ENCODE measurements at regions not wholly inside any gene's neighbourhood (a gene's known extent, or its start where the extent isn't known, plus 50 kb on each side); places are given as distances from the start of the nearest gene placed in this dataset.
"Not testable (repeated sequence)": the region's sequence is repeated elsewhere in the genome, so short reads cannot be mapped to it uniquely, and the experiment has no call there.

GRCh38 chr5:72692231-72692637, 124.2 kb upstream of the TNPO1 start:
- no peaks in the 10 kb centered on the region for H3K9me3 ChIP-seq (ENCODE audit: control insufficient read depth, low read length)
- no peaks in the 10 kb centered on the region for H3K36me3 ChIP-seq (ENCODE audit: control insufficient read depth, insufficient read depth, low read length)
- no peak overlapping the region for H3K4me3 ChIP-seq (ENCODE audit: low read length)

GRCh38 chr5:72691751-72692150, 124.7 kb upstream of the TNPO1 start:
- Histone ChIP-seq H3K9ac (ENCODE audit: low read length) (no peak overlapping the region), H3K9me3 (ENCODE audit: control insufficient read depth, low read length) (no peaks in the 10 kb centered on the region), H3K27me3 (ENCODE audit: control insufficient read depth, insufficient read depth, low read length) (no peaks in the 10 kb centered on the region), H3K4me1 (ENCODE audit: control insufficient read depth, insufficient read depth, low read length) (peaks cover 4% of the 10 kb centered on the region), H3K36me3 (ENCODE audit: control insufficient read depth, insufficient read depth, low read length) (no peaks in the 10 kb centered on the region), H3K4me3 (ENCODE audit: low read length) (no peak overlapping the region)

More at GRCh38 chr5:72692231-72692637, 124.2 kb upstream of the TNPO1 start:
- Histone ChIP-seq H3K9ac (ENCODE audit: low read length) (no peak overlapping the region), H3K27me3 (ENCODE audit: control insufficient read depth, insufficient read depth, low read length) (no peaks in the 10 kb centered on the region), H3K4me1 (ENCODE audit: control insufficient read depth, insufficient read depth, low read length) (peaks cover 4% of the 10 kb centered on the region)

- Histone ChIP-seq H3K36me3 (ENCODE audit: control insufficient read depth, insufficient read depth, low read length) (no peaks in the 10 kb centered on the region), H3K9ac (ENCODE audit: low read length) (no peak overlapping the region), H3K4me3 (ENCODE audit: low read length) (no peak overlapping the region), H3K9me3 (ENCODE audit: control insufficient read depth, low read length) (no peaks in the 10 kb centered on the region), H3K4me1 (ENCODE audit: control insufficient read depth, insufficient read depth, low read length) (peaks cover 4% of the 10 kb centered on the region), H3K27me3 (ENCODE audit: control insufficient read depth, insufficient read depth, low read length) (no peaks in the 10 kb centered on the region)
Measured at GRCh38 chr5:72688916-72689315, 127.5 kb upstream of the TNPO1 start.

DNA sequence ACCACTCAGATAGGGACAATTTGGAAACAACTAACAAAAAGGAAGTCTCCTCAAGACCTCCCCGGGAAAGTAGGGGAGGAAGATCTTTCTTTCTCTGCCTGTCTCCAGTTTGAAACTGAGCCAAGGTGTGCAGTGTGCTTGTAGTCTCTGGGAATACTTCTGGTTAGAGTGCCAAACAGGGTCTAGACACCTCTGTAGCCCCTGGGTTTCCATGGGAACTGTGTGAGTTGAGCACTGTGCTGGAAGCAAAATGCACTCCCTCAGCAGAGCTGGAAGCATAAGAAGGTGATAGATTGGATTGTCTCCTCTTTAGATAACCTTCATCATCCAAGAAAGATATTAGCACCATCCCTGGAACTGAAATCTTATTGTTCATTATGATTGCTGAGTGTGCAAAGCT, 129.2 kb upstream of the TNPO1 start:
- Histone ChIP-seq H3K9me3 (ENCODE audit: control insufficient read depth, low read length) (no peaks in the 10 kb centered on the region), H3K27me3 (ENCODE audit: control insufficient read depth, insufficient read depth, low read length) (no peaks in the 10 kb centered on the region), H3K4me1 (ENCODE audit: control insufficient read depth, insufficient read depth, low read length) (no peaks in the 10 kb centered on the region), H3K9ac (ENCODE audit: low read length) (no peak overlapping the region), H3K4me3 (ENCODE audit: low read length) (no peak overlapping the region), H3K36me3 (ENCODE audit: control insufficient read depth, insufficient read depth, low read length) (no peaks in the 10 kb centered on the region)

GRCh38 chr5:72682561-72682960, 133.9 kb upstream of the TNPO1 start:
- no peaks in the 10 kb centered on the region for H3K4me1 ChIP-seq (ENCODE audit: control insufficient read depth, insufficient read depth, low read length)
- H3K9me3 ChIP-seq (ENCODE audit: control insufficient read depth, low read length), result no peaks in the 10 kb centered on the region
- H3K27me3 ChIP-seq (ENCODE audit: control insufficient read depth, insufficient read depth, low read length), result no peaks in the 10 kb centered on the region
- H3K9ac ChIP-seq (ENCODE audit: low read length), result no peak overlapping the region
- H3K36me3 ChIP-seq (ENCODE audit: control insufficient read depth, insufficient read depth, low read length), result no peaks in the 10 kb centered on the region
- H3K4me3 ChIP-seq (ENCODE audit: low read length), result no peak overlapping the region

GRCh38 chr5:72681781-72682180, 134.7 kb upstream of the TNPO1 start:
- Histone ChIP-seq H3K36me3 (ENCODE audit: control insufficient read depth, insufficient read depth, low read length) (no peaks in the 10 kb centered on the region), H3K4me1 (ENCODE audit: control insufficient read depth, insufficient read depth, low read length) (no peaks in the 10 kb centered on the region), H3K27me3 (ENCODE audit: control insufficient read depth, insufficient read depth, low read length) (no peaks in the 10 kb centered on the region), H3K4me3 (ENCODE audit: low read length) (no peak overlapping the region), H3K9ac (ENCODE audit: low read length) (no peak overlapping the region), H3K9me3 (ENCODE audit: control insufficient read depth, low read length) (no peaks in the 10 kb centered on the region)

- Histone ChIP-seq H3K36me3 (ENCODE audit: control insufficient read depth, insufficient read depth, low read length) (no peaks in the 10 kb centered on the region), H3K4me1 (ENCODE audit: control insufficient read depth, insufficient read depth, low read length) (no peaks in the 10 kb centered on the region), H3K27me3 (ENCODE audit: control insufficient read depth, insufficient read depth, low read length) (no peaks in the 10 kb centered on the region), H3K4me3 (ENCODE audit: low read length) (no peak overlapping the region), H3K9ac (ENCODE audit: low read length) (no peak overlapping the region), H3K9me3 (ENCODE audit: control insufficient read depth, low read length) (no peaks in the 10 kb centered on the region)
Measured at GRCh38 chr5:72677447-72677846, 139.0 kb upstream of the TNPO1 start.

- H3K9me3 ChIP-seq (ENCODE audit: control insufficient read depth, low read length); H3K27me3 ChIP-seq (ENCODE audit: control insufficient read depth, insufficient read depth, low read length); H3K4me1 ChIP-seq (ENCODE audit: control insufficient read depth, insufficient read depth, low read length); H3K9ac ChIP-seq (ENCODE audit: low read length); H3K36me3 ChIP-seq (ENCODE audit: control insufficient read depth, insufficient read depth, low read length); H3K4me3 ChIP-seq (ENCODE audit: low read length): not testable (repeated sequence)
Measured at GRCh38 chr5:72676831-72677230, 139.6 kb upstream of the TNPO1 start.

GRCh38 chr5:72673623-72674022, 142.8 kb upstream of the TNPO1 start:
- H3K9ac ChIP-seq (ENCODE audit: low read length), result no peak overlapping the region

DNA sequence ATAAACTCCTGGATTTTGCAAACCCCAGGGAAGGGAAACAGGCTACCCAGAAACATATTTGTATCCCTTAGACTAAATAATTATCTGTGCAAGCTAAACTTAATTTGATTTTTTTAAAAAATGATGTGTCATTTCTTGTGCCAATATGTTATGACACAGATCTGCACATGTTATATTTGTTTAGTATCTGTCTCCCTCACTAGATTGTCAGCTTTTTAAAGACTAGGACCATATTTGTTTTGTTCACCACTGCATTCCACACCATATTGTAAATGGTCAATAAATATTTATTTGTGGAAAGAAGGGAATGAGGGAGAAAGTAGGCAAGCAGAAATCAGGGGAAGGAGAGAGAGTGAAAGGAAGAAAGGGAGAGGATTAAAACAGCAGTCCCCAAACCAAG, 143.3 kb upstream of the TNPO1 start:
- Histone ChIP-seq H3K9ac (ENCODE audit: low read length) (no peak overlapping the region), H3K36me3 (ENCODE audit: control insufficient read depth, insufficient read depth, low read length) (no peaks in the 10 kb centered on the region), H3K27me3 (ENCODE audit: control insufficient read depth, insufficient read depth, low read length) (no peaks in the 10 kb centered on the region), H3K9me3 (ENCODE audit: control insufficient read depth, low read length) (no peaks in the 10 kb centered on the region), H3K4me3 (ENCODE audit: low read length) (no peak overlapping the region), H3K4me1 (ENCODE audit: control insufficient read depth, insufficient read depth, low read length) (no peaks in the 10 kb centered on the region)

More at GRCh38 chr5:72673623-72674022, 142.8 kb upstream of the TNPO1 start:
- no peaks in the 10 kb centered on the region for H3K4me1 ChIP-seq (ENCODE audit: control insufficient read depth, insufficient read depth, low read length)
- no peak overlapping the region for H3K4me3 ChIP-seq (ENCODE audit: low read length)
- H3K9me3 ChIP-seq (ENCODE audit: control insufficient read depth, low read length), result no peaks in the 10 kb centered on the region
- H3K27me3 ChIP-seq (ENCODE audit: control insufficient read depth, insufficient read depth, low read length), result no peaks in the 10 kb centered on the region
- no peaks in the 10 kb centered on the region for H3K36me3 ChIP-seq (ENCODE audit: control insufficient read depth, insufficient read depth, low read length)

- Histone ChIP-seq H3K9me3 (ENCODE audit: control insufficient read depth, low read length) (no peaks in the 10 kb centered on the region), H3K4me3 (ENCODE audit: low read length) (no peak overlapping the region), H3K9ac (ENCODE audit: low read length) (no peak overlapping the region), H3K36me3 (ENCODE audit: control insufficient read depth, insufficient read depth, low read length) (no peaks in the 10 kb centered on the region), H3K27me3 (ENCODE audit: control insufficient read depth, insufficient read depth, low read length) (no peaks in the 10 kb centered on the region), H3K4me1 (ENCODE audit: control insufficient read depth, insufficient read depth, low read length) (no peaks in the 10 kb centered on the region)
Measured at GRCh38 chr5:72667708-72668107, 148.8 kb upstream of the TNPO1 start.

DNA sequence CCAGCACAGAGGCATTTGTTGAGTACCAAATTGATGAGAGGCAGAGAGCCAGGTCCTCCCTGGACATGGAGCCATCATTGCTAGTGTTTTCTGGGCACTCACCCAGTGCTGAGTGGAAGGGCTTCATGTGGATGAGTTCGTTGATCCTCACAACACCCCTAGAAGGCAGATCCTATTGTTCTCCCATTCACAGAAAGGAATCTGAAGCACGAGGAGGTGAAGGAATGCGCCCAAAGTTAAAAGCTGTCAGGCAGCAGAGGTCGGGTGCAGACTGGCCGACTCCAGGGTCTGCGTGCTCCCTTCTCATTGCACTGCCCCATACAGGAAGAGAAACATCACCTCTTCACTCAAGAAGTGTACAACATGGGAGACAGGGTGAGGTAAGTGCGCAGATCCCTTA, 153.5 kb upstream of the TNPO1 start:
- H3K4me3 ChIP-seq (ENCODE audit: low read length), result no peak overlapping the region
- no peak overlapping the region for H3K9ac ChIP-seq (ENCODE audit: low read length)
- H3K27me3 ChIP-seq (ENCODE audit: control insufficient read depth, insufficient read depth, low read length), result no peaks in the 10 kb centered on the region
- no peaks in the 10 kb centered on the region for H3K9me3 ChIP-seq (ENCODE audit: control insufficient read depth, low read length)
- H3K36me3 ChIP-seq (ENCODE audit: control insufficient read depth, insufficient read depth, low read length), result no peaks in the 10 kb centered on the region
- H3K4me1 ChIP-seq (ENCODE audit: control insufficient read depth, insufficient read depth, low read length), result peaks cover 11% of the 10 kb centered on the region

DNA sequence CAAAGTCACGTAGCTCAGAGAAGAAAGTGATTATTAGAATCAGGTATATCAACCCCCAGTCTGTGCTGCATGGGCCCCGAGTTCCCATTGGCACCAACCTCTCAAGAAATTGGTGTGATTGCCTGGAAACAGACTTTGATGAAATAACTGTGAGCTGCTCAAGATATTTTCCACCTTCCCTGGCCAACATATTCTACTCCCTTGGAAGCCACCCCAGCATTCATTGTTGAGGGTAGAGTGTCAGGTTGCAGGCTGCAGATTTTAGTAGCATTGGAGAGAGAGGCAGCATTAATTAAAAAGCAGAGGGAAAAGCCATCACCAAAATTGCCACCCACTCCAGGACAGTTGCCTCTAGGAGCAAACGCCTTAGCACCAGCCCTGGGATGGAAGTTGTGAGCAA, 154.2 kb upstream of the TNPO1 start:
- no peak overlapping the region for H3K4me3 ChIP-seq (ENCODE audit: low read length)
- H3K27me3 ChIP-seq (ENCODE audit: control insufficient read depth, insufficient read depth, low read length), result no peaks in the 10 kb centered on the region
- H3K9me3 ChIP-seq (ENCODE audit: control insufficient read depth, low read length), result no peaks in the 10 kb centered on the region
- H3K9ac ChIP-seq (ENCODE audit: low read length), result no peak overlapping the region
- peaks cover 11% of the 10 kb centered on the region for H3K4me1 ChIP-seq (ENCODE audit: control insufficient read depth, insufficient read depth, low read length)
- no peaks in the 10 kb centered on the region for H3K36me3 ChIP-seq (ENCODE audit: control insufficient read depth, insufficient read depth, low read length)
